ENCODE measurements at regions not wholly inside any gene's neighbourhood (a gene's known extent, or its start where the extent isn't known, plus 50 kb on each side); places are given as distances from the start of the nearest gene placed in this dataset.

GRCh38 chr6:105596284-105596755 is 193.4 kb upstream of the PREP start:
- no peaks in the 10 kb centered on the region for H3K27me3 ChIP-seq (ENCODE audit: low read length)
- no peaks in the 10 kb centered on the region for H3K9me2 ChIP-seq (replicated peaks; ENCODE audit: insufficient read depth, low read length)
- no peak overlapping the region for H3K4me3 ChIP-seq (ENCODE audit: insufficient read depth, low read length, poor library complexity, severe bottlenecking)
- H3K27ac ChIP-seq (ENCODE audit: low read depth, low read length): no peak overlapping the region
- TF ChIP-seq EZH2phosphoT487 (conservative IDR thresholded peaks at IDR 0.05; ENCODE audit: low read length) (no peak), CTCF (IDR thresholded peaks at IDR 0.05; ENCODE audit: insufficient read depth, low read length, poor library complexity, severe bottlenecking) (no peak)
- no peaks in the 10 kb centered on the region for H3K9me3 ChIP-seq (ENCODE audit: insufficient read depth, low read length)
- no peaks in the 10 kb centered on the region for H4K20me1 ChIP-seq (ENCODE audit: low read depth, low read length)
- H3F3A ChIP-seq (ENCODE audit: insufficient read depth): no peaks in the 10 kb centered on the region
- no peak overlapping the region for H3K4me2 ChIP-seq (ENCODE audit: low read depth, low read length, poor library complexity, severe bottlenecking)
- H3K36me3 ChIP-seq (ENCODE audit: low read length): no peaks in the 10 kb centered on the region
- no peaks in the 10 kb centered on the region for H3K79me2 ChIP-seq (ENCODE audit: insufficient read depth, low read length)
- H2AFZ ChIP-seq (ENCODE audit: low read depth, low read length, severe bottlenecking): no peak overlapping the region
- H3K9ac ChIP-seq (ENCODE audit: low read length): no peak overlapping the region

GRCh38 chr6:105595829-105596228 is 192.9 kb upstream of the PREP start:
- Histone ChIP-seq H3K9me3 (ENCODE audit: insufficient read depth, low read length) (no peaks in the 10 kb centered on the region), H3K27me3 (ENCODE audit: low read length) (no peaks in the 10 kb centered on the region), H3K9ac (ENCODE audit: low read length) (no peak overlapping the region), H3K36me3 (ENCODE audit: low read length) (no peaks in the 10 kb centered on the region), H3K27ac (ENCODE audit: low read depth, low read length) (no peak overlapping the region), H4K20me1 (ENCODE audit: low read depth, low read length) (no peaks in the 10 kb centered on the region), H3K4me3 (ENCODE audit: insufficient read depth, low read length, poor library complexity, severe bottlenecking) (no peak overlapping the region), H3K79me2 (ENCODE audit: insufficient read depth, low read length) (no peaks in the 10 kb centered on the region), H3F3A (ENCODE audit: insufficient read depth) (no peaks in the 10 kb centered on the region), H3K4me2 (ENCODE audit: low read depth, low read length, poor library complexity, severe bottlenecking) (no peak overlapping the region), H2AFZ (ENCODE audit: low read depth, low read length, severe bottlenecking) (no peak overlapping the region), H3K9me2 (replicated peaks; ENCODE audit: insufficient read depth, low read length) (no peaks in the 10 kb centered on the region)
- TF ChIP-seq EZH2phosphoT487 (conservative IDR thresholded peaks at IDR 0.05; ENCODE audit: low read length): no peak
- TF ChIP-seq CTCF (IDR thresholded peaks at IDR 0.05; ENCODE audit: insufficient read depth, low read length, poor library complexity, severe bottlenecking): no peak

GRCh38 chr6:105594821-105595220 is 191.9 kb upstream of the PREP start:
- Histone ChIP-seq H3K27me3 (ENCODE audit: low read length) (no peaks in the 10 kb centered on the region), H2AFZ (ENCODE audit: low read depth, low read length, severe bottlenecking) (no peak overlapping the region), H3K9me3 (ENCODE audit: insufficient read depth, low read length) (no peaks in the 10 kb centered on the region), H3K79me2 (ENCODE audit: insufficient read depth, low read length) (no peaks in the 10 kb centered on the region), H3K27ac (ENCODE audit: low read depth, low read length) (no peak overlapping the region), H3K4me3 (ENCODE audit: insufficient read depth, low read length, poor library complexity, severe bottlenecking) (no peak overlapping the region), H3F3A (ENCODE audit: insufficient read depth) (no peaks in the 10 kb centered on the region), H3K9ac (ENCODE audit: low read length) (no peak overlapping the region), H3K4me2 (ENCODE audit: low read depth, low read length, poor library complexity, severe bottlenecking) (no peak overlapping the region), H3K9me2 (replicated peaks; ENCODE audit: insufficient read depth, low read length) (no peaks in the 10 kb centered on the region), H3K36me3 (ENCODE audit: low read length) (no peaks in the 10 kb centered on the region), H4K20me1 (ENCODE audit: low read depth, low read length) (no peaks in the 10 kb centered on the region)
- TF ChIP-seq CTCF (IDR thresholded peaks at IDR 0.05; ENCODE audit: insufficient read depth, low read length, poor library complexity, severe bottlenecking): no peak
- no peak for TF ChIP-seq EZH2phosphoT487 (conservative IDR thresholded peaks at IDR 0.05; ENCODE audit: low read length)
